ENCODE measurements at regions not wholly inside any gene's neighbourhood (a gene's known extent, or its start where the extent isn't known, plus 50 kb on each side); places are given as distances from the start of the nearest gene placed in this dataset.
"Not testable (repeated sequence)": the region's sequence is repeated elsewhere in the genome, so short reads cannot be mapped to it uniquely, and the experiment has no call there.

DNA sequence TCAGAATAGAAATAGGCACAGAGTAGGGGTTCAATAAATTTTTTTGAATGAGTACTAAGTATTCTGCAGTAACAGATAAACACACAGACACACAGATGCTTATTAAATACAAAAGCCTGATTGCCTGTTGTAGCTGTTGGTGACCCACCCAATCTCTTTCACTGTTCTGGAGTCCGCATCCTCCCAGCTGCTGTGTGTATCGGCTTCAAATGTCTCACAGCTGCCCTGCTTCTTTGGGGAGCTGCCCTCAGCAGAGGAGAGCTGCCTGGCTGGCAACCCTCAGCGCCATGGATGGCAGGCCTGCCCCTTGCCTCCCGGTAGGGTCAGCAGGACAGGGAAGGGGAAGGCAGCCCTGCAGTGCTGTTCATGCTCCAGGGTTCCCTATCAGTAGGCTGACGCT is 50.5 kb upstream of the PRNP start:
- DNase-seq, result no peak

GRCh38 chr20:4635342-4635741 is 50.9 kb upstream of the PRNP start:
- no peak for DNase-seq

GRCh38 chr20:4633780-4634179 is 52.5 kb upstream of the PRNP start:
- DNase-seq, result peak; percentile 85

DNA sequence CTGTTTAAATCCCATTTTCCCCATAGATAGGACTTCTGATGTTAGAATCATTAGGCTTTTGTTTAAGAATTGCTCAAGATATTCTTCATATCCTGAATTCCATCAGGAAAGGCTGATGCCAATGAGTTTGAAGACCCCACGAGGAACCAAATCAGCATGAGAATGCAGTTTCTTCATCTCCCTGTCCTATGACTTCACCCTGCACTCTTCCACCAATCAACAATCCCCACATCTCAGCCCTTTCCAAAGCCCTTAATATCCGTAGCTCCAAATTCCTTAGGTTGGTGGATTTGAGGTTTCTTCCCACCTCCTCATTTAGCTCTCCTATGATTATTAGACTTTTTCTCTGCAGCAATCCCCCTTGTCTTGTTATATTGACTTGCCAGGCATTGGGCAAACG is 52.9 kb upstream of the PRNP start:
- DNase-seq, result peak; percentile 44

- no peak for DNase-seq
These were observed 53.4 kb upstream of the PRNP start for GRCh38 chr20:4632876-4633275.

DNA sequence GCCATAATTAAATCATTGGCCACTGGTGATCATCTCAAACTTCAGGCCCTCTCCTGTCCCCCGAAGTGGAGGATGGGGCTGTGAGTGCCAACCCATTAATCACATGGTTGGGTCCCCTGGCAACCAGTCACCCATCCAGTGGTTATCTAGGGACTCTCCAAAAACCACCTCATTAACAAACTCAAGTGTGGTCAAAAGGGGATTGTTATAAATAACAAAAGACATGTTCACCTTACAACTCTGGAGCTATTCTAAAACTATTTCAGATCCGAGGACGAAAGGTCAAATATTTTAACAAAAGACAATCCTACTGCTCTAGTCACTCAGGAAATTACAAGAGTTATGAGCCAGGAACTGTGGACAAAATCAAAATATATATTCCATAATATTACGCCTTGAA is 60.0 kb upstream of the PRNP start:
- no peak for DNase-seq

DNA sequence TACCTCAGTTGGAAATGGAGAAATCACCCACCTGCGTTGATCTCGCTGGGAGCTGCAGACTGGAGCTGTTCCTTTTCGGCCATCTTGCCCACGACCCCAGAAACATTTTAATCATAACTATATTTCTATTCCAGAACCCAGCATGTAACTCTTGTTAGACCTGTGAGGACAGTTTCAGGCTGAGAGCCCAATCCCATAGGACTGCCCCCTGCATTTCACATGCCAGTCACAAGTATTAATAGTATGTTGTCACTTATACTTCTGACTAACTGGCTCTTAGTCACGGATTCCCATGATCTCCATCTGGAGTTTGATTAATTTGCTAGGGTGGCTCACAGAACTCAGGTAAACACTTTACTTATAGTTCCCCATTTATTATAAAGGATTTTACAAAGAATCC is 60.6 kb upstream of the PRNP start:
- DNase-seq, result no peak

DNA sequence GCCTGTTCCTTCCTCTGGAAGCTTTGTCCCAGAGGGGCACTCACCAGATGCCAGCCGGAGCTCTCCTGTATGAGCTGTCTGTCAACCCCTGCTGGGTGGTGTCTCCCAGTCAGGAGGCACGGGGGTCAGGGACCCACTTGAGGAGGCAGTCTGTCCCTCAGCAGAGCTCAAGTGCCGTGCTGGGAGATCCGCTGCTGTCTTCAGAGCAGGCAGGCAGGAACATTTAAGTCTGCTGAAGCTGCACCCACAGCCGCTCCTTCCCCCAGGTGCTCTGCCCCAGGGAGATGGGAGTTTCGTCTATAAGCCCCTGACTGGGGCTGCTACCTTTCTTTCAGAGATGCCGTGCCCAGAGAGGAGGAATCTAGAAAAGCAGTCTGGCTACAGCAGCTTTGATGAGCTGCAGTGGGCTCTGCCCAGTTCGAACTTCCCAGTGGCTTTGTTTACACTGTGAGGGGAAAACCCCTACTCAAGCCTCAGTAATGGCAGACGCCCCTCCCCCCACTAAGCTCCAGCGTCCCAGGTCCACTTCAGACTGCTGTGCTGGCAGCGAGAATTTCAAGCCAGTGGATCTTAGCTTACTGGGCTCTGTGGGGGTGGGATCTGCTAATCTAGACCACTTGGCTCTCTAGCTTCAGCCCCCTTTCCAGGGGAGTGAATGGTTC is 61.5 kb upstream of the PRNP start:
- not testable (repeated sequence) for DNase-seq

DNA sequence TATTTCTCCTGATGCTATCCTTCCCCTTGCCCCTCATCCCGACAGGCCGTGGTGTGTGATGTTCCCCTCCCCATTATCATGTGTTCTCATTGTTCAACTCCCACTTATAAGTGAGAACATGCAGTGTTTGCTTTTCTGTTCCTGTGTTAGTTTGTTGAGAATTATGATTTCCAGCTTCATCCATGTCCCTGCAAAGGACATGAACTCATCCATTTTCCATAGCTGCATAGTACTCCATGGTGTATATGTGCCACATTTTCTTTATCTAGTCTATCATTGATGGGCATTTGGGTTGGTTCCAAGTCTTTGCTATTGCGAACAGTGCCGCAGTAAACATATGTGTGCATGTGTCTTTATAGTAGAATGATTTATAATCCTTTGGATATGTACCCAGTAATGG is 67.1 kb upstream of the PRNP start:
- DNase-seq, result not testable (repeated sequence)

GRCh38 chr20:4617484-4617883 is 68.8 kb upstream of the PRNP start:
- DNase-seq, result no peak

- DNase-seq, result no peak
These were observed 69.2 kb upstream of the PRNP start for GRCh38 chr20:4617019-4617418.

GRCh38 chr20:4613718-4614620 is 72.3 kb upstream of the PRNP start:
- DNase-seq, result peak; percentile 63

GRCh38 chr20:4613184-4613583 is 73.1 kb upstream of the PRNP start:
- no peak for DNase-seq

GRCh38 chr20:4610871-4611270 is 75.4 kb upstream of the PRNP start:
- no peak for DNase-seq

GRCh38 chr20:4609511-4609910 is 76.7 kb upstream of the PRNP start:
- no peak for DNase-seq

DNA sequence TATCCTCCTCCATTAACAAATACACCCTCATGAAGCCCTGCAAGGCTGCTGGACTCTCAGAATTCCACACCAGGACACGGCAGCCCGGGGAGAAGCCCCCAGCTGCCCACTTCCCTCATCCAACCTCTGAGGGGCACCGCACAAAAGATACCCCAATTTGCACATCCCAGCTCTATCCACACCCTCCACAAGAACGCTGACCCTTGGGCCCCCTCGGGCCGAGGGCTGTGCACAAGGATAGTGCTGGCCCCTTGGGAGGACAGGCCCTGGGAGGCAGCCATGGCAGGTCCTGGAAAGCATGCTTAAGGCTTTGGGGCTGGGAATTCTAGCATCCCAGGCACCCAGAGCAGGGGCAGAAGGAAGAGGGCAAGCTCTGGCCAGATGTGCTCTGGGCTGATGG is 77.4 kb upstream of the PRNP start:
- no peak for DNase-seq

GRCh38 chr20:4607287-4607713 is 79.0 kb upstream of the PRNP start:
- DNase-seq, result peak; percentile 74

DNA sequence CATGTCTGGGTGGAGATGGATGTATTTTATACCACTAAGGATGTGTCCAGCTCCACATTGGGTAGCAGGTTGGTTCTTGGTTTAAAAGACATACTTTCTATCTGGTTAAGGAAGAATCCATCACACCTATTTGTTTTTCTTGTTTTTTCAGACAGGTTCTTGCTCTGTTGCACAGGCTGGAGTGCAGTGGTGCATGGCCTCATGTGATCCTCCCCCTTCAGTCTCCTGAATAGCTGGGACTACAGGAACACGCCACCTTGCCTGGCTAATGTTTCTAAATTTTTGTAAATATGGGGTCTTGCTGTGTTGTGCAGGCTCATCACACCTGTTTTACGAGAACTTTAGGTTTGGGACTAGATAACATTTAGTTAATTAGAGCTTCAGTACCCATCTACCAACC is 80.2 kb upstream of the PRNP start:
- no peak for DNase-seq

DNA sequence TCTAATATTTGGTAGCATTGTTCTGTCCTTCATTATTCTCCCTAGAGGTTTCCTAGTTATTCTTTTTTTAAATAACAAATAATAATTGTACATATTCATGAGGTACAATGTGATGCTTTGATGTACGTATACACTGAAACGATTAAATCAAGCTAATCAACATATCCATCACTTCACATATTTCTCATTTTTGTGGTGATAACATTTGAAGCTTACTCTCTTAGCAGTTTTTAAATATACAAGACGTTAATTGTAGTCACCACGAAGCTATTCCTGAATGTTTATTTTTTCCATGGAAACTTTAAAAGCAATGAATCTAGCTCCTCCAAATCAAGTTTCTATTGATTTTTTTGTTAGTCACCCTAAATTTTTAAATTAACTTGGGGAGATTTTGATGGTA is 81.1 kb upstream of the PRNP start:
- DNase-seq, result no peak

DNA sequence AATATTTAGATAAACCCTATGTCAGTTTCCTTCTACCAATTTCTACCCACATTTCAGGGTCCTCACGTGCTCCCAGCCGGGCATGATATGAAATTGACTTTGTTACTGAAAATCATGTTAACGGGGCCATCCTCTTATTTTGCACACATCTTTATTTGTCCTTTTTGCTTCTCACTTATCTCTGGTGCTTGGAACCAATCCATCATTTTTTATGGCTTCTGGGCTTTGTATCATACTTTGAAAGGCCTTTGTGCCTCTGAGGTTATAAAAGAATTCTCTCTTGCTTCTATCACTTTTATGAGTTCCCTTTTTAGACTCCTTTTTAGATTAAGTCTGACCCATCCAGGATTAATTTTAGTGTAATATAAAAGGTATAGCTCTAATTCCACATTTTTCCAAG is 81.7 kb upstream of the PRNP start:
- DNase-seq, result no peak

DNA sequence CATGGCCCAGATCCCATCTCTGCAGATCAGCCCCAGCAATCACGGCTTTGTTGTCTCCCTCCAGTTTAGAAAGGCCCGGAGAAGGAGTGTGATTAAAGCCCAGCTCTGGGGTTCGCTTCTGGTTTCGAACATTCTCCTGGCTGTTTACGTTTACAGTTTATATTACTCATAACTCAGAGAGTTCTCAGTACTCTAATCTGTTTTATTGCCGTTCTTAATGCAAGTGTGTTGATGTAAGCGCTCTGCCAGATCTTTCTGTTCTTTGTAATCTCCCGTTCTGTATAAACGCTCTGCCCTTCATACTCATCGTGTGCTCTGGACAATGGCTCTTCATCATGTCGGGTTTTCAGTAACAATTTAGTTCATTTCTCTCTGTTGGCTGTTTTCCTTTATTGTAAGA is 82.5 kb upstream of the PRNP start:
- DNase-seq, result no peak

- DNase-seq, result no peak
These were observed 84.0 kb upstream of the PRNP start for GRCh38 chr20:4602297-4602631.

DNA sequence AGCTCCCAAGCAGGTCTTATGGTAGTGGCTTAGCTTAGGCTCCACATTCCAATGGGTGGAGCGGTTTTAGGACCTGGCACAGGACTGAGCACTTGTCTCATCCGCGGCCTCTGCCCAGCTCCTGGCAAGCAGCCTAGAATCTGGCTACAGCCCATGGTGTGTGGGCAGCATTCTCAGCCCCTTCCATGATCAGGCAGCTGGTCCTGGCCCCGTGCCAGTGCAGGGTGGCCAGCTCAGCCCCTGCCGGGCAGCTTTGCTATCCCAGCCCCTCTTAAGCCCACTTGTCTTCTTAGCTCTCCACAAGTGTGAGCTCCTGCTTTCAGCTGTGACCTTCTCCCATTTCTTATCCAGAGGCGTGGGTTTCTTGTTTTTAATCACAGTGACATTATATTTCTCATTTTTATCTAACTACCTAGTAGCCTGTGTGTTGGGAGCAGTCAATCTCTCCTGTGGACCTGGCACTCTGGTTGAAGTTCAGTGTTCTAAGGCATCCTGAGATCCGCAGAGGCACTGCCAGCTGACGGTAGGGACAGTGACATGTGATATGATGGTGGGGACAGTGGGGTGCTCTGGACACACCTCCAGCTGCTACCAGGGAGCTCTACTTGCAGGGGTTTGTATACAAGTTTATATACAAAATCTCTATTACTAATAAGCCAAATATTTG is 84.5 kb upstream of the PRNP start:
- DNase-seq, result no peak

Measured in fibroblast of upper back skin (primary cell).